ENCODE measurements at regions not wholly inside any gene's neighbourhood (a gene's known extent, or its start where the extent isn't known, plus 50 kb on each side); places are given as distances from the start of the nearest gene placed in this dataset.
"Not testable (repeated sequence)": the region's sequence is repeated elsewhere in the genome, so short reads cannot be mapped to it uniquely, and the experiment has no call there.

GRCh38 chr10:80697926-80698325, 160.2 kb downstream of the SH2D4B start:
- no peak for DNase-seq (ENCODE audit: low read depth in 4 of 4, low spot score in 3 of 4)

GRCh38 chr10:80699602-80700039, 161.9 kb downstream of the SH2D4B start:
- peak; percentile 52 to 63 (median 53) for DNase-seq (ENCODE audit: low read depth in 4 of 4, low spot score in 3 of 4)

GRCh38 chr10:80700252-80700651, 162.6 kb downstream of the SH2D4B start:
- DNase-seq (ENCODE audit: low read depth in 4 of 4, low spot score in 3 of 4) = no peak

DNA sequence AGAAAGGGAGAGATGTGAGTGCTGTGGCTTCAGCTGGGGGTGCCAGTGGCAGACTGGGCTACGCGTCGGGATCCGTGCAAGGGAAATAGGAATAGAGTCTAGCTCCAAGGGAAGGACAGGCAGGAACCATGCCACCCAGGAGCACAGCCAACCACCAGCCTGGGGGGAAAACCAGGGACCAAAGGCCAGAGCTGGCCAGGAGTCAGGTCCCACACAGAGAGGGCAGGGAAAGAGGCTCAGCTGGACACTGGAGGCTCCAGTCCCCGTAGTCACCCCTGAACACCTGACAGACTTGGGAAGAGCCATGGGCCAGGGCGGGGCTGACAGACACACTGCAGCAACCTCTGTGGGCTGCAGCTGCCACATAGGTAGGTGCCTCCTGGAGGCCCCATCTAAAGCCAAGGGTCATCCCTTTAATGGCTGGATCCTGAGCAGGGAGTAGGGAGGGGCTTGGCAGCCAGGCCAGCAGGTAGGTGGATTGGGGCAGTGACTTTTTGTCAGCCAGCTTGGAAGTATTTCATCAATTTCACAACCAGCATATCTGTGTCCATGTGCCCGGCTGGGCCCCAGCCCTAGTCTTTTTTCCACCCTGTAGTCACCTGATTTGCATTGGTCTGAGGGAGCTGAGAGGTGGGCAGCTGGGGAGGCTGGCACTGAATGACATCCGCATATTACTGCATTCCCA, 163.2 kb downstream of the SH2D4B start:
- DNase-seq (ENCODE audit: low read depth in 4 of 4, low spot score in 3 of 4) = no peak

- no peak for DNase-seq (ENCODE audit: low read depth in 4 of 4, low spot score in 3 of 4)
These were observed 164.0 kb downstream of the SH2D4B start for GRCh38 chr10:80701706-80702105.

DNA sequence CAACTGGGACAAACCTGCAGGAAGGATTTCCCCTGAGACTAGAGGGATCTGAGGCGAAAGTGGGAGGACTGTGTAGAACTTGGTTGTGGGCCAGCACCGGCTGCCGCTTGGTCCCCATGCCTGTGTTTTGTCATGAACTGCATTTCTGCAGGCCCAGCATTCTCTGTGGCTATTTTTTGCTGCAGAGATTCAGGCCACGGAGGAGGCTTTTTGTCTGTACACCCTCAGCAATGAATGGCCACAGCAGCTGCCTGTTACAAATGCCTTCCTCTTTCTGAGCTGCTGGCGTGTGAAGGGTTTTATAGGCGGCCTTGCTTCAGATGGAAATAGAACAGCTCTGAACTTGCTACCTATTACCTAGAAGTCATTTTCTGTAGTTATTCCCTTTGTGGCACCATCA, 164.4 kb downstream of the SH2D4B start:
- no peak for DNase-seq (ENCODE audit: low read depth in 4 of 4, low spot score in 3 of 4)

DNA sequence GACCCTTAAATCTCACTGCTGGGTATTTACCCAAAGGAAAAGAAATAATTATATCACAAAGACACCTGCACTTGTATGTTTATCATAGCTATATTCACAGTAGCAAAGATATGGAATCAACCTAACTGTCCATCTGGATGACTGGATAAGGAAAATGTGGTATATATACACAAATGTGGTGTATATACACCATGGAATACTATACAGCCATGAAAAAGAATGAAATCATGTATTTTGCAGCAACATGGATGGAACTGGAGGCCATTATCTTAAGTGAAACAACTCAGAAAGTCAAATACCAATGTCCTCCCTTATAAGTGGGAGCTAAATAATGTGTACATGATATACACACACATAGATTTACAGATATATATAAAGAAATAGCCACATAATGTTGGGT, 168.2 kb downstream of the SH2D4B start:
- DNase-seq (ENCODE audit: low read depth in 4 of 4, low spot score in 3 of 4) = no peak

DNA sequence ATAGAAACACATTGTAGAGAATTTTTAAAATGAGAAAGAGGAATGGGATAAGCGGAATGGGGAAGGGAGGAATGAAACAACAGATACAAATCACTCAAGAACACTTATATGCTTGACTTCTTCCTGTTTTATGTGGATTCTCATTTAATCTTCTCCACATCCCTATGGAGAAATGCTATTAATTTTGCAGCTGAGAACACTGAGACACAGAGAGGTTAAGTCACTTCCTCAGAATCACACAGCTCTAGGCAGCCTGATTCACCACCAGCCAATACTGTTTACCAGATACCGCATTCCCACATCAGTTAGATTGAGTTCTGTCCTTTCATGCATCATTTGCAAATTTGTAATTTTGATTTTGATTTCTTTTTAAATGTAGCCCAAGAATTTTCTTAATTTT, 170.5 kb downstream of the SH2D4B start:
- DNase-seq (ENCODE audit: low read depth in 4 of 4, low spot score in 3 of 4) = no peak

GRCh38 chr10:80708808-80709207, 171.1 kb downstream of the SH2D4B start:
- no peak for DNase-seq (ENCODE audit: low read depth in 4 of 4, low spot score in 3 of 4)

DNA sequence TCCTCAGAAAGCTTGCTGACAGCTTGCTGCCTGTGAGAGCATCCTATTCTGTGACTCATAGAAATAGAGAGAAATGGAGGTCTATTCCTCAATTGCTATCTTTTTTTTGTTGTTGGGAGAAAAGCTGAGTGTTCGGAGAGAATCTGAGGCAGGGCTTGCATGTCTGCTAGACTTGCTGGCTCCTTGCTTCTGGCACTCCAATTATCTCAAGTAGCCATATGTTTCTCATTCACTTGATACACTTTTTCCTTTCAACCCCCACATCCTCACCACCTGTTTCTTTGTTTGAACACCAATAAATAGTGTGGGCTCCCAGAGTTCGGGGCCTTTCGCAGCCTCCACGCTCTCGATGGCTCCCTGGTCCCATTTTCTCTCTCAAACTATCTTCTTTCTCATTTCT, 172.2 kb downstream of the SH2D4B start:
- no peak for DNase-seq (ENCODE audit: low read depth in 4 of 4, low spot score in 3 of 4)

DNA sequence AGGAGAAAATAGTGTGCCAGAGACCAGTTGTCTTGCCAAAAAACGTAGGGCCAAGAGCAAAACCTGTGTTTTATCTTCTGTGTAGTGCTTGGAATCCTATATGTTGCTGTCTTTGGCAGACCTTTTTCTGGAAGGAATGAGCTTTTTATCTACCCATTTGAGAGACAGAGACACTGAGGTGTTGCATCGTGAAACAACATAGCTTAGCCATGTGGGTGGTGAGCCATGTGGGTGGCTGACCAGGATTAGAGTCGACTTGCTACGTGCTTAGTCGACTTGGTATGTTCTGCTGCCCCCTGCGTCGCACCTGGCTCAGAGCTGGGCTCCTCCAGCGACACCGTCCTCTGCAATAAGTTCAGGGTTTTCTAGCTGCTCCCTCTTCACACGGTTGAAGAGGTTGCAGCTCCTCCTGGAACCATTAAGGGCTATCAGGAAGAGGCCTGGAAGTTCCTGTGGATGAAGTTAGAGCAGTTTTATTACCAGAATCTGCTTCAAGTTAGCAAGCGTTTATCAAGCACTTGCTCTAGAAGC, 175.8 kb downstream of the SH2D4B start:
- DNase-seq (ENCODE audit: low read depth in 4 of 4, low spot score in 3 of 4) = no peak

GRCh38 chr10:80714566-80714965, 176.9 kb downstream of the SH2D4B start:
- no peak for DNase-seq (ENCODE audit: low read depth in 4 of 4, low spot score in 3 of 4)

DNA sequence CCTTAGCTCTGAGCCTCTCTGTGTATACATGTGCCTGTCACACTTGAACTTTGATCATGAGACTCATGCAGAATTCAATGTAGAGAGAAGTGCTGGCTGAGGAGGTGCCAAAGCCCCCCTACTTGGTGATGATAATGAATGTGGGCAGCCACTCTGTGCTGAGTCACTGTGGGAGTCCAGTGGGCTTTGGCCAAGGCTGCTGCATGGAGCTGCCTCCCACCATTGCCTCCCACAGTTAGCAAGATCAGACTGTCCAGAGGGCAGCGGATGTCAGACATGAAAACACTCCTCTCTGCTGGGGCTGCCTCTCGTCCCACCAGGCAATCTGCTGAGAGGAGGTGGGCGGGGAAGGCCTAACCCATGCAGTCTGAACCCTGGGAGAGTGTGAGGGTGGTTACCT, 180.3 kb downstream of the SH2D4B start:
- no peak for DNase-seq (ENCODE audit: low read depth in 4 of 4, low spot score in 3 of 4)

DNA sequence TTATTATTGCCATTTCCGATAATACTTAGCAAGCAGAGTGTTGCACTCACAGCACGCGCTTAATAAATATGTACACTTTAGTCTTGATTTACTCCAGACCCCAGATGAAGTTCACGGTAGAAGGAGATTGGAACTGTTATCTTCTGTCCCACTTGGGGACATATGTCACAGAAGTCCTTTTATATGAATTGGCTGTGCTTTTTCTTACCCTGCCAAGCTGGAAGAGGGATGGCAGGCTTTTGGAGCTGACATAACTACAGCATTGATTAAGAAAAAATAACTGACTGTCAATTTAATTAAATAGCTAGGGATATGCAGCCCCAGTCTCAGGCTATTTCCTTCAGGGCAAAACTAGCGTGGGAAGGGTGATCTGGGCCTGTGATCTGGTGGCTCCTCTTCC, 182.2 kb downstream of the SH2D4B start:
- DNase-seq (ENCODE audit: low read depth in 4 of 4, low spot score in 3 of 4) = no peak

DNA sequence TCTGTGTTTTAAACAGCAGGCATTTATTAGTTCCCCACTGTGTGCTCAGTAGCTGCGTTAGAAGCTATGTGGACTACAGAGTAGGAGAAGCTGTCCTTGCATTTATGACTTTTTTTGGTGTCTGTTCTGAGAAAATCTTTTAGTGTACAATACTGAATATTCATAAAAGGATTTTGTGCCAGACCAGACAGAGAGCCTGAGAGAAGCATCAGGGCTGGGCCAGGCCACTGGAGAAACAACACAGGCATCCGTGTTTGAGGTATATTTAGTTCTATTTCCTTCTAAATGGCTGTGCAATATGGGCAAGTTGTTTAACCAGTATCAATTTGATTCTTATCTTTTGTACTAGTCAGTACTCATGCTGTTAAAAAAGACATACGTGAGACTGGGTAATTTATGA, 182.8 kb downstream of the SH2D4B start:
- no peak for DNase-seq (ENCODE audit: low read depth in 4 of 4, low spot score in 3 of 4)

DNA sequence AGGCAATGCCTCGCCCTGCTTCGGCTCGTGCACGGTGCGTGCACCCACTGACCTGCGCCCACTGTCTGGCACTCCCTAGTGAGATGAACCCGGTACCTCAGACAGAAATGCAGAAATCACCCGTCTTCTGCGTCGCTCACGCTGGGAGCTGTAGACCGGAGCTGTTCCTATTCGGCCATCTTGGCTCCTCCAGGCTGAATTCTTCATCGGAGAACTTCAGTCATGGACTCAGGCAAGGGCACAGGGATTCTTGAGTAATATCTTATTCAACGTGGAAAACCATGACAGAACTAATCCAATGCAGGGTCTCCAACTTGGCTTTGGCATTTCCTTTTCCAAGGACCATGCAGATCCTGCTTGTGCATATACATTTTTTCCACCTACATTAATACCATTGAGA, 190.7 kb downstream of the SH2D4B start:
- not testable (repeated sequence) for DNase-seq (ENCODE audit: low read depth in 4 of 4, low spot score in 3 of 4)

DNA sequence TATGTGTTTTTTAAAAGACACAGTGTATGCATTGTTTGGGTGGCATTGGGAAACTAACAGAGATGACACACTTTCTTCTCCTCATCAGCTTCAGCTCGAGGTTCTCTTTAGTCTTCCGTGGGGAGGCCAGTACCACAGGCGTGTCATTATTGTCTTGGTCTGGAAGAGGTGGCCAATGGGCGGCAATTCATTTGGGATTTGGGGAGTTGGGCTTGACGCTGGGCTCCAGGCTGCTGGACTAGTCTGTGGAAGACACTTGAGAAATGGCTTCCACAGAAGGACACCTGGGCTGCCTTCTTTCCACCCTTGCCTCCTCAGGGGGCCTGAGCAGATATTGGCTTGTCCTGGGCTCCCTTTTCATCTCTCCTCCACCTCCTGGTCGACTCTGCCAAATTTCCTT, 192.2 kb downstream of the SH2D4B start:
- DNase-seq (ENCODE audit: low read depth in 4 of 4, low spot score in 3 of 4) = no peak

GRCh38 chr10:80730522-80730921, 192.8 kb downstream of the SH2D4B start:
- no peak for DNase-seq (ENCODE audit: low read depth in 4 of 4, low spot score in 3 of 4)

DNA sequence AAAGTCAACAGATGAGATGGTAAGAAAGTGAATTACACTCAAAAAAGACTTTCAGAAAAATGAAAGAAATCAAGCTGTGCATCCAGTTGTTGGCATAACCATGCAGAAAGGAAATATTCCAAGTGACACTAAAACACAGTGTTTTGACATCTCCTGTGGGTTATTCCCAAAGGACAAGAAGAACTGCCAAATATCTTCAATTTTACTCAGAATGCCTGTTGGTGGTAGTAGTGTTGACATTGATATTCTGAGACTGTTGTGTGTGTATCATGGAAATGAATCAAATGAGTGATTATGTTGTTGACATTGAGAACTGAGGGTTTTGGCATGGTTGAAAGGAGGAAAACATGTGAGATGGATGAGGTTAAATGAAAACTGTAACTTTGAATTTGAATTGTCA, 196.9 kb downstream of the SH2D4B start:
- DNase-seq (ENCODE audit: low read depth in 4 of 4, low spot score in 3 of 4) = no peak

DNA sequence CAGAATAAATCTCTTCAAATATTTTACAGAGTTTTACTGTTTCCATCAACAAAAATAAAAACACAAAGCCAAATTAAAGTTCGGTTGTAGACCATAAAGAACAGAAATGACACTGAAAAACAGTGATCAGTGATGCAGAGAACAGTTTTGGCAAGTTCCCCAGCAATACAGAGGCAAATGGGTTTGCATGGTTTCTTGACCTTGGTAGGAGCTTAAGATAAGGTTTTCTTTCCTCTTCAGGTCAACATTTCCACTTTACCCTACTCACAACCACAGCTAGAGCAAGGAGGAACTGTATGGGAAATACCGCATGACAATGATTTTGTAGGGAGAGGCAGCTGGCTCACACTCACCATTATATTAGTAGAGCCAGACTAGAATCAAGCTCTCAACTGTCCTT, 199.5 kb downstream of the SH2D4B start:
- no peak for DNase-seq (ENCODE audit: low read depth in 4 of 4, low spot score in 3 of 4)

GRCh38 chr10:80739328-80739727, 201.6 kb downstream of the SH2D4B start:
- no peak for DNase-seq (ENCODE audit: low read depth in 4 of 4, low spot score in 3 of 4)

GRCh38 chr10:80739963-80740715, 202.4 kb downstream of the SH2D4B start:
- DNase-seq (ENCODE audit: low read depth in 4 of 4, low spot score in 3 of 4) = no peak
